ENCODE measurements at regions not wholly inside any gene's neighbourhood (a gene's known extent, or its start where the extent isn't known, plus 50 kb on each side); places are given as distances from the start of the nearest gene placed in this dataset.

GRCh38 chr15:92803852-92804609 is 96.1 kb upstream of the CHD2 start (continued):
- TF ChIP-seq ZBTB26 (CRISPR knock-in tag; IDR thresholded peaks at IDR 0.05; ENCODE audit: borderline replicate concordance) (peak; percentile 50; the same call in 1 of the 2 replicates), ETV5 (CRISPR knock-in tag; IDR thresholded peaks at IDR 0.05; ENCODE audit: borderline replicate concordance) (peak; percentile 70; the same call in 1 of the 2 replicates), ZNF12 (CRISPR knock-in tag; IDR thresholded peaks at IDR 0.05) (peak; percentile 62; the same call in 1 of the 2 replicates), ZNF749 (CRISPR knock-in tag; IDR thresholded peaks at IDR 0.05; ENCODE audit: borderline replicate concordance) (peak; percentile 55; the same call in 1 of the 2 replicates), MAFG (CRISPR knock-in tag; IDR thresholded peaks at IDR 0.05) (no peak), DPF2 (CRISPR knock-in tag; IDR thresholded peaks at IDR 0.05; ENCODE audit: borderline replicate concordance, low read depth) (peak; percentile 98), POLR2AphosphoS2 (IDR thresholded peaks at IDR 0.05; ENCODE audit: low read depth, low read length) (no peak), SMYD3 (CRISPR knock-in tag; IDR thresholded peaks at IDR 0.05) (peak; percentile 87; the same call in 1 of the 2 replicates), IKZF1 (IDR thresholded peaks at IDR 0.05) (no peak), DNMT3B (CRISPR knock-in tag; conservative IDR thresholded peaks at IDR 0.05) (peak; percentile 71; the same call in 1 of the 2 replicates), ZNF776 (CRISPR knock-in tag; IDR thresholded peaks at IDR 0.05) (no peak), ZNF441 (CRISPR knock-in tag; IDR thresholded peaks at IDR 0.05; ENCODE audit: borderline replicate concordance) (peak; percentile 70), HHEX (CRISPR knock-in tag; IDR thresholded peaks at IDR 0.05) (peak; percentile 67; the same call in 1 of the 2 replicates), SMARCC2 (IDR thresholded peaks at IDR 0.05) (peak; percentile 88), UBTF (CRISPR knock-in tag; IDR thresholded peaks at IDR 0.05) (peak; percentile 61), ELF4 (CRISPR knock-in tag; IDR thresholded peaks at IDR 0.05; ENCODE audit: borderline replicate concordance) (peak; percentile 68; the same call in 1 of the 2 replicates), SRSF9 (IDR thresholded peaks at IDR 0.05; ENCODE audit: borderline replicate concordance, insufficient read depth, low read depth, low read length, poor library complexity, severe bottlenecking) (no peak), ZNF296 (CRISPR knock-in tag; conservative IDR thresholded peaks at IDR 0.05) (no peak; the same call in 1 of the 2 replicates), PAWR (CRISPR knock-in tag; IDR thresholded peaks at IDR 0.05; ENCODE audit: borderline replicate concordance) (no peak), ZNF337 (CRISPR knock-in tag; IDR thresholded peaks at IDR 0.05; ENCODE audit: borderline replicate concordance, low read depth) (0 out of 2 replicates have a peak, but pooled peaks have one; percentile 30)
- TF ChIP-seq, protein P1, sequence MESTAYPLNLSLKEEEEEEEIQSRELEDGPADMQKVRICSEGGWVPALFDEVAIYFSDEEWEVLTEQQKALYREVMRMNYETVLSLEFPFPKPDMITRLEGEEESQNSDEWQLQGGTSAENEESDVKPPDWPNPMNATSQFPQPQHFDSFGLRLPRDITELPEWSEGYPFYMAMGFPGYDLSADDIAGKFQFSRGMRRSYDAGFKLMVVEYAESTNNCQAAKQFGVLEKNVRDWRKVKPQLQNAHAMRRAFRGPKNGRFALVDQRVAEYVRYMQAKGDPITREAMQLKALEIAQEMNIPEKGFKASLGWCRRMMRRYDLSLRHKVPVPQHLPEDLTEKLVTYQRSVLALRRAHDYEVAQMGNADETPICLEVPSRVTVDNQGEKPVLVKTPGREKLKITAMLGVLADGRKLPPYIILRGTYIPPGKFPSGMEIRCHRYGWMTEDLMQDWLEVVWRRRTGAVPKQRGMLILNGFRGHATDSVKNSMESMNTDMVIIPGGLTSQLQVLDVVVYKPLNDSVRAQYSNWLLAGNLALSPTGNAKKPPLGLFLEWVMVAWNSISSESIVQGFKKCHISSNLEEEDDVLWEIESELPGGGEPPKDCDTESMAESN (CRISPR knock-in tag; conservative IDR thresholded peaks at IDR 0.05), result peak; percentile 86; the same call in 1 of the 2 replicates
- TF ChIP-seq, protein P2, sequence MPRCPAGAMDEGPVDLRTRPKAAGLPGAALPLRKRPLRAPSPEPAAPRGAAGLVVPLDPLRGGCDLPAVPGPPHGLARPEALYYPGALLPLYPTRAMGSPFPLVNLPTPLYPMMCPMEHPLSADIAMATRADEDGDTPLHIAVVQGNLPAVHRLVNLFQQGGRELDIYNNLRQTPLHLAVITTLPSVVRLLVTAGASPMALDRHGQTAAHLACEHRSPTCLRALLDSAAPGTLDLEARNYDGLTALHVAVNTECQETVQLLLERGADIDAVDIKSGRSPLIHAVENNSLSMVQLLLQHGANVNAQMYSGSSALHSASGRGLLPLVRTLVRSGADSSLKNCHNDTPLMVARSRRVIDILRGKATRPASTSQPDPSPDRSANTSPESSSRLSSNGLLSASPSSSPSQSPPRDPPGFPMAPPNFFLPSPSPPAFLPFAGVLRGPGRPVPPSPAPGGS (CRISPR knock-in tag; IDR thresholded peaks at IDR 0.05), result 0 out of 2 replicates have a peak, but pooled peaks have one; percentile 24
